NAMALWA (cell line): ENCODE measurements at regions not wholly inside any gene's neighbourhood (a gene's known extent, or its start where the extent isn't known, plus 50 kb on each side); places are given as distances from the start of the nearest gene placed in this dataset.
"Not testable (repeated sequence)": the region's sequence is repeated elsewhere in the genome, so short reads cannot be mapped to it uniquely, and the experiment has no call there.

Source experiments
- DNase-seq: peaks from one replicate; pipeline ENCODE4 v3.0.0-alpha.2; 2015; ENCODE audit warnings: low spot score

GRCh38 chr20:58579819-58580473 is 64.7 kb upstream of the APCDD1L start:
- DNase-seq = no peak

DNA sequence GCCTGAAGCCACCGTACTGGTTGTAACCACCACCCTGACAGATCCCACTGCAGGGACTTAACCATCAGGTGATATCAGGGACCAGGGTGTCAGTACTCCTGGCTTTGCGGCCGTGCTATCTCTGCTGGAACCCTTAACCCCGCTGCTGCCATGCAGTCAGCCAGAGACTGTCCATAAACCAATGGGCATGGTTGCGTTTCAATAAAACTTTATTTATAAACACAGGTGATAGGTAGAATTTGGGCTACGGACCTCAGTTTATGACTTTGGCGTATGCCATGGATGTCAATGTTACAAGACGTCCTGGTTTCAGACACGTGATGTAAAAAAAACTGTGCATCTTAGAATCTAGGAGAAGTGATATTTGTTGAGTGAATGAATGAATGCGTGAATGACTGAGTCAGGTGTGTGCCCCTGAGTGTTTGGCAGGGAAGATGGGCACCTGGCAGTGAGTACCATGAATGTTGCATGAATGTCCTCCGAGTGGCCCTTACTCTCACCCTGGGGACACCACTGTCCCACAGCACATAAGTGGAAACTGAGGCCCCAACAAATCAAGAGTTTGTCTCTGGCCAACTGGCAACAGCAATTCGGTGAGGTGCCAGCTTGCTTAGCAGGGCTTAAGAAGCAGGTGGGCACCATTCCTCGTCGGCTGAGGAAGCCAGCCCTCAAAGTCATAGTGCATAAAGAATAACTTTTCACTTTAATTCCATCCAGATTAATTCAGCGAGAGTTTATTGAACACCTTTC is 64.0 kb upstream of the APCDD1L start:
- DNase-seq = no peak

DNA sequence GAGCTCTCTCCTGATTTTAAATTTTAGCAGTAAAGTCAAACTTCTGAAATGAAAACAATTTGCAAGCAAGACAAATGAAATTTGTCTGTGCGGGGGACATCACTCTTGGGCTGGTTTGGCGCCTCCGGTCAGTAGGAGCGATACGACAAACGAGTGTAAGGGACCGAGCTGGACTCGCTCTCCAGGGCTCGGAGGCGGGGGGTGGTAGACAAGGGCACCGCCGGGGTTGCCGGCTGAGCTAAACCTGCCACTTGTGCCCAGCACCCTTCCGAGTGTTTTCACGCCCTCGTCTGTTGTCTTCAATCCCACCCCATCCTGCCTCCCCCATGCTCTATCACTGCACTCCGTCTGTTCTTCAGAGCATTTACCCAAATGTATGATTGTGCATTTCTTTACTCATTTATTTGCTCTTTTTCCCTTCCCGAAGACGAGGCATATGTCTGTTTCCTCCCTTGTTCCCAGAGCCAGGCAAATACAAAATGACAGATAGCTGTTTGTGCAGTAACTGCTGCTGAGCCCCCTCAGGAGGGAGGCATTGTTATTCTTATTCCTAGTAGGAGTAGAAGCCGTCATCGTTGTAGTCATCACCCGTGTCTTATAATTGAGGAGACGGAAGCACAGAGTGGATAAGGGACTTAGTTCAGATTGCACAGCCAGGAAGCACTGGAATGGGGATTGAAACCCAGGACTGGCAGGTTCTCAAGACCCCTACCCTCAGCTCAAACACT is 62.8 kb upstream of the APCDD1L start:
- DNase-seq = no peak

GRCh38 chr20:58577139-58577806 is 62.1 kb upstream of the APCDD1L start:
- no peak for DNase-seq

DNA sequence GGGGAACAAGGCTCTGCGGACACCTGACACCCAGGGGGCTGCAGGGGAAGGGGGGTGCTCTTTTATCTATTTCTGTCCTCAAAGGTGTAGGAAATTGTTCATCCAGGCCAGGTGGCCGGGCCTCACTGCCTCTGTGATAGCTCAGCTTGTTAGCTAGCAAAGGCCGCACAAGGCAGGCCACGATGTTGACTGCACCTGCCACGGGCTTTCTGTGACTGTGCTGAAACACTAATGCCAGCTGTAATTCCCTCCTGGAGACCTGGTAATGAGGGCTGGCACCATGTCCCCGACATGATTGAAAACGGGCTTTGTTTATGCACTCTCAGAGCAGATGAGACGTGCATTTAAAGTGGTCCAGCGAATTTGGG is 61.4 kb upstream of the APCDD1L start:
- DNase-seq = no peak

GRCh38 chr20:58575776-58576602 is 60.8 kb upstream of the APCDD1L start:
- DNase-seq = no peak

GRCh38 chr20:58574469-58574868 is 59.3 kb upstream of the APCDD1L start:
- no peak for DNase-seq

- DNase-seq = no peak
These were observed 58.8 kb upstream of the APCDD1L start for GRCh38 chr20:58573986-58574385.

DNA sequence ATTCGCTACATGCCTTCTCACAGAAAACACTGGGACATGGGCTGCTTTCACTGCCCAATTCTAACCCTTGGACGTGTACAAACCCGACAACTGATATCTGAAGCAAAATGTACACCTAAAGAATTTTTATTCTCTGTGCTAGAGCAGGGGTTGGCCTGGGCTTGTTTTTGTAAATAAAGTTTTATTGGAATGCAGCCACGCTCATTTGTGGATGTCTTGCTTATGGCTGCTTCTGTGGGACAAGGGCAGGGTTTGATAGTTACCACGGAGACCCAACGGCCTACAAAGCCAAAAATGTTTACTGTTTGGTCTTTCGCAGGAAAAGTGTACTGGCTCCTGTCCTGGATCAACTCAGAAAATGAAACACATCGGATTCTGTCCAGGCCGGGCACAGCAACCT is 58.1 kb upstream of the APCDD1L start:
- no peak for DNase-seq

DNA sequence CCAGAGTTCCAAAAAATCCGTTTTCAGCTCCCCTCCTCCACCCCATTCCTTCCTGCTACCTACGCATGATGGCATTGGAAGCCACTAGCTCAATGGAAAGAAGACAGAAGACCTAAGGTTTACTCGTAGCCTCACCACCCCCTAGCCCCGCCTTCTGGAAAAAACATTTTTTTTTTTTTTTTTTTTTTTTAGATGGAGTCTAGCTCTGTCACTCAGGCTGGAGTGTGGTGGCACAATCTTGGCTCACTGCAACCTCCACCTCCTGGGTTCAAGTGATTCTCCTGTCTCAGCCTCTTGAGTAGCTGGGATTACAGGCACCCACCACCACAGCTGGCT is 57.2 kb upstream of the APCDD1L start:
- not testable (repeated sequence) for DNase-seq

GRCh38 chr20:58571693-58572427 is 56.7 kb upstream of the APCDD1L start:
- no peak for DNase-seq

DNA sequence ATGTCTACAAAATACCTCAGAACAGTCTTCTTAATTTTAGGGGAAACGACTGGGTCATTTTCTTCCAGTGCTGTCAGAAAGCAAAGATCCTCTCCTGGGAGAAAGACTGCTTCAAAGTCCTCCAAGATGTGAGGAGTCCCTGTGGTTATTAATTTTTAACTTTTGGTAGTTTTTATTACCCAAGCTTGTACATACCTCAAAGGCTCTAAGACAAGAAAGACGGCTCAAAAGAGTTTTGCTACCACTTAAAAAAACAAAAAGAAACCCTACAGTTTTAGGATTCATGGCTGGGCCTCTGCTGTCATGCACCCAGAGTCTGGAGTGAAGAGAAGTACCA is 56.1 kb upstream of the APCDD1L start:
- no peak for DNase-seq

- no peak for DNase-seq
These were observed 55.1 kb upstream of the APCDD1L start for GRCh38 chr20:58570204-58570859.

GRCh38 chr20:58569241-58570125 is 54.3 kb upstream of the APCDD1L start:
- DNase-seq = no peak

DNA sequence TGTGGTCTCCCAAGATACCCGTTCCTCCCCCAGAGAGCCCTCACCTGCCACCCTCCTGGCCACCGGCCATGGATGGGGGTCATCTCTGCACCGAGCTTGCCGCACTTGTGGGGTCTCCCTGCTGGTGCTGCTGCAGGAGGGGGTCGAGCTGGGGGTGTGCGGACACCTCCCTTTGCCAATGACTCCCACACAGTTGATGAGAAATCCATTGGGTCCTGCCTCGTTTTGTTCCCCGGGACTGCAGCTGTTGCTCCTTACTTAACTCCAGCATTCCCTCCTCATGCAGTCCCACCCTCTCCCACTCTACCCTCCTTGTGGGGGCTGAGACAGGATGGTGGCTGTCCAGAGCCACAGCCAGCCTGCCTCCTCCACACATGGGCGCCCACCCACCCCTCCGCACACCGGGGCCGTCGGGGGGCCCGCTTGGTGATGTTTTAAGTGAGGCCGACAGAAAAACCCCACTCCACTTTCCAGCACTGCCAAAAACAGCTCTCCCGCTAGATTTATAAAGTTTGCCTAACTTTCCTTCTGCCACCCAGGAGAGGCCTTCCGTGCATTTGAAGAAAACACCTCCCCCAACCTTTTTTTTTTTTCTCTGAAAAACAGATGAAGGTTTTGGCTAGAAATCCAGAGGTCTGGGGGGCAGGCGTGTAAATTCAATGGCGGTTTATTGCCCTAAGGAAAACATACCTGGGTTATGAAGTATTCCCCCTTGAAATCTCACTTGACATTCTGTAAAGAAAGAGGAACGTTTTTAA is 53.5 kb upstream of the APCDD1L start:
- DNase-seq = no peak

GRCh38 chr20:58568126-58568482 is 52.9 kb upstream of the APCDD1L start:
- no peak for DNase-seq

DNA sequence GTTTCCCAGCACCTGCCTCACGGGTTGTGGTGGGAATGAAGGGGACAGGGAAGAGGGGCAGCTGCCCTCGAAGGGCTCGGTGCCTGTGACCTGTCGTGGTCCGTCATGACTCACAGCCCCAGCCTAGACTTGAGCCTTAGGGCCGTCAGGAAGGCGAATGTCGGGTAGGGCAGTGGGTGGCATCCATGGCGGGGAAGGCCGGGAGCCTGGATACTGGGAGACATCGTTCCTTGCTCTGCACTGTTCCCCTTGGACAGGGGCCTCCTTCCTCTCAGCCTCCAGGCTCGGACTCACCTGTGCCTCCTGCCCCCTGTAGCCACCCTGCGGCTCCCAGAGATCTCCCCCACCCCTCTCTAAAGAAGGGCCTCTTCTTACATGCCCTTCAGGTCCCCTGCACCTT is 52.2 kb upstream of the APCDD1L start:
- no peak for DNase-seq

- DNase-seq = no peak
These were observed 51.8 kb upstream of the APCDD1L start for GRCh38 chr20:58566981-58567380.
